Bronchial epithelial cell (primary cell): ENCODE measurements at regions not wholly inside any gene's neighbourhood (a gene's known extent, or its start where the extent isn't known, plus 50 kb on each side); places are given as distances from the start of the nearest gene placed in this dataset.
A peak's percentile ranks its signal among the peaks of the same experiment; 100 is the strongest.

Experiments used
- DNase-seq: peaks from one replicate; pipeline ENCODE4 v3.0.0-alpha.2; 2010; ENCODE audit warnings: low read depth
- FAIRE-seq: peaks from 2 replicates; lab custom pipeline; 2011; peaks lifted over from hg19 to GRCh38; lab: Jason Lieb, UNC
- H3K27me3 ChIP-seq: 2 replicates; pipeline ENCODE4 v1.5.1; 2011; ENCODE audit warnings: low read length; ENCODE audit not compliant: control insufficient read depth, insufficient read depth
- H3K36me3 ChIP-seq: 2 replicates; pipeline ENCODE4 v1.5.1; 2011; ENCODE audit warnings: low read length; ENCODE audit not compliant: control insufficient read depth, insufficient read depth
- H3K4me3 ChIP-seq: 2 replicates; pipeline ENCODE4 v1.5.1; 2011; ENCODE audit warnings: mild to moderate bottlenecking, low read depth, low read length, control low read depth
- TF ChIP-seq, protein P1 (sequence below): IDR thresholded peaks from 2 replicates; pipeline ENCODE4 v1.5.1; 2011; ENCODE audit warnings: mild to moderate bottlenecking, moderate library complexity, low read length, control low read depth, inconsistent platforms; ENCODE audit not compliant: insufficient read depth, severe bottlenecking

DNA sequence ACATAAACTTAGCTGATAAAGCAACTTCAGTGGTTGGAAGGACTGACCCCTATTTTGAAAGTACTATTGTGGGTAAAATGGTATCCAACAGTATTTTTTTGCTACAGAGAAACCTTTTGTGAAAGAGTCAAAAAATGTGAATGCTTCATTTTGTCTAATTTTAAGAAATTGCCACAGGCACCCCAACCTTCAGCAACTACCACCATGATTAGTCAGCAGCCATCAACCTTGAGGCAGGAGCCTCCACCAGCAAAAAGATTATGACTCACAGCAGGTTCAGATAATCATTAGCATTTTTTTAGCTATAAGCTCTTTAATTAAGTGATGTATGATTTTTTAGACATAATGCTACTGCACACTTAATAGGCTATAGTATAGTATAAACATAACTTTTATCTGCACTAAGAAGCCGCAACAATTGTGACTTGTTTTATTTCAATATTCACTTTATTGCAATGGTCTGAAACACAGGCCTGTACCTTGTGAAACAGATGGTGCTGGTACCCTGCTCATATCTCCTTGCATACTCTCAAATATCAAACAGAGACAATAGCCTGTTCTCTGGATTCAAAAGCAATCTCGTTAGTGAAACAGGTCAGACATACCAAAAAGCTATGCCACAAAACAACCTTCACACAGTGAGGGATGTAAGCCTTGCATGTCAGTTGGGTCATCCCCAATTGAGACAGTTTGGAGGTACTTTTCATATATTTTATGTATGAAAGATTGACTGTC lies 261.2 kb upstream of the FAM174A start:
- DNase-seq (peak; percentile 1), FAIRE-seq (no peak)
- TF ChIP-seq, protein P1, sequence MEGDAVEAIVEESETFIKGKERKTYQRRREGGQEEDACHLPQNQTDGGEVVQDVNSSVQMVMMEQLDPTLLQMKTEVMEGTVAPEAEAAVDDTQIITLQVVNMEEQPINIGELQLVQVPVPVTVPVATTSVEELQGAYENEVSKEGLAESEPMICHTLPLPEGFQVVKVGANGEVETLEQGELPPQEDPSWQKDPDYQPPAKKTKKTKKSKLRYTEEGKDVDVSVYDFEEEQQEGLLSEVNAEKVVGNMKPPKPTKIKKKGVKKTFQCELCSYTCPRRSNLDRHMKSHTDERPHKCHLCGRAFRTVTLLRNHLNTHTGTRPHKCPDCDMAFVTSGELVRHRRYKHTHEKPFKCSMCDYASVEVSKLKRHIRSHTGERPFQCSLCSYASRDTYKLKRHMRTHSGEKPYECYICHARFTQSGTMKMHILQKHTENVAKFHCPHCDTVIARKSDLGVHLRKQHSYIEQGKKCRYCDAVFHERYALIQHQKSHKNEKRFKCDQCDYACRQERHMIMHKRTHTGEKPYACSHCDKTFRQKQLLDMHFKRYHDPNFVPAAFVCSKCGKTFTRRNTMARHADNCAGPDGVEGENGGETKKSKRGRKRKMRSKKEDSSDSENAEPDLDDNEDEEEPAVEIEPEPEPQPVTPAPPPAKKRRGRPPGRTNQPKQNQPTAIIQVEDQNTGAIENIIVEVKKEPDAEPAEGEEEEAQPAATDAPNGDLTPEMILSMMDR = no peak
- H3K36me3 ChIP-seq = no peaks in the 10 kb centered on the region
- H3K4me3 ChIP-seq = no peak overlapping the region
- H3K27me3 ChIP-seq = no peaks in the 10 kb centered on the region

DNA sequence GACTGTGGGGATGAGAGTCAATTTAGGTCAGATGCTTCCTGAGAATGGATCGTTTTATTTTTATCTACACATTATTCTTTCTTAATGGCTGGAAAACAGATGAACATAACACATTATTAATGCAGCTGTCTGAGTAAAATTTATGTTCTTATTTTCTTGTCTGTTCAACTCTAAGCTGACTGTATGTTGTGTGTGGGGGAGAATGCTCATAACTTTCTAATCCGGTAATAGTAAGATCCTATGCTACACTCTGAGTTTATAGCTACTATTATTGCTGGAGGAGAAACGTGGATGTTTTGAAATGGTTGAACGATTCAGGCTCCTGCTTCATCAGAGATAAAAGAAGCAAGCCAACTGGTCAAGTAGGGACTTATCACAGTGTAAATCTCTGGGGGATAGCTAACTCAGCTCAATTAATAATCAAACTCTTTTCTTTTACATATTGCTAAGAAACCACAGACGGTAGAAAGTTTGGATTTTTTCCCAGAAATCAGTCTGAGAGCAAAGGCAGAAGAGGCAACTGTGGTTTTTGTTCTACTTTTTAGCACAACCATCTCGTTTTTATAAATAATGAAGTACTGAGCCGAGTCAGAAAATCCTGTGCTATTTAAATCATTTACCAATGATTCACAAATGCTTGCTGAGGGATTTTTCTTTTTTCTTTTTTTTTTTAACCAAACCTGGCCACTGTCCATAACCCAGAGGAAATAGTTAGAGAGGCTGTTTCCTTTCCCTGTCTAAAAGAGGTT lies 265.0 kb upstream of the FAM174A start:
- DNase-seq (peak; percentile 1), FAIRE-seq (no peak)
- no peaks in the 10 kb centered on the region for H3K36me3 ChIP-seq
- TF ChIP-seq, protein P1 = no peak
- no peak overlapping the region for H3K4me3 ChIP-seq
- H3K27me3 ChIP-seq = no peaks in the 10 kb centered on the region

DNA sequence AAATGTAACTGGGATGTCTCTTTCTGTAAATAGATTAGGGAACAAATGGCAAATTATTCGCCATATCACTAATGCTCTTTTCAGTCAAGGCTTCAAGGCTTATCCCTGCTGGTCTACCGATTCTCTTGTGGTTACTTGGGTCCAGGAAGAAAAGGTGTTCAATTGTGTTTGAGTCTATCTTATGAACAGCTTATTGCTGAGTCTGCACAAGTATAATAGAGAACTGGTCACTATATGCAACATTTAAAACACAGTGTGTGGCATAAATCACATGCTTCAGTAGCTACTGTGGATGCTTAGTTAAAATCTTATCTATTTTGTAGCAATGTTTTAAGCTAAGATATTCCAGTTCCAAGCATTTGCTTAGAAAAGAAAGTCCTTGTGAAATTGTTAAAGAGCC lies 274.2 kb upstream of the FAM174A start:
- no peak for FAIRE-seq
- H3K4me3 ChIP-seq = no peak overlapping the region
- no peaks in the 10 kb centered on the region for H3K36me3 ChIP-seq
- TF ChIP-seq, protein P1 = no peak
- DNase-seq = no peak
- H3K27me3 ChIP-seq = no peaks in the 10 kb centered on the region

DNA sequence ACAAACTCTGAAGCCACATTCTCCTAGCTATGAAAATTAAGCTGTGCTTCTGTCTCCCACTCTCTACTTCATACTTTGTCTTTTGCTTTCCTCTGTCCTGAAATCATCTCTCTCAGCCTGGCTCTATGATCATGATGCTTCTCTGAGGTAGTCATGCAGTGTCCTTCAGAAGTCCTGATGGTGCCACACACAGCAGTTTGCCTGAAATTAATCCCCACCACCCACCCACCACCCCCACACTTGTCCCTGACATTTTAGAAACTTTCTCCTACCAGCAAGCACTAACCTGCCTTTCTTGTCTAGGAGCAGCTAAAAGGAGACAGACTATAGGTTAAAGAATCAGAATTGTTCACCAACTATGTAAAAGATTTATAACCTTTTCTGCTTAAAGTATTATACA lies 282.2 kb upstream of the FAM174A start:
- FAIRE-seq = no peak
- Histone ChIP-seq H3K4me3 (no peak overlapping the region), H3K36me3 (no peaks in the 10 kb centered on the region), H3K27me3 (no peaks in the 10 kb centered on the region)
- TF ChIP-seq, protein P1 = no peak
- DNase-seq = no peak

DNA sequence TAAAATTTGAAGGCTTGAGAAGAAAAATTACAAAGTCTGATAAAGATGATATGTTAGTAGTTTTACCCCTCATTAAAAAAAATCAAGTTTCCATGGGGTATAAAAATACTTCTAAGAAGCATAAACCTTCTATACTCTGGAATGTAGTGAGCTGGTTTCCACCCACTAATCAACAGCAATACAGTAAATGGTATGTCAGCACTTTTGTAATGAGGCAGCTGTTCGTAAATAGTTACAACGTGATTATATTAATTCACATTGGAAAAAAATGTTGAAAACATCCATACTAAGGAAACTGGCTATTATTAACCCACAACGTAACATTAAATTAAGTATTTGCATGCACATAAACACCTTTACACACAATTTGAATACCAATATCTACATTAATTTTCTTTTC lies 283.1 kb upstream of the FAM174A start:
- DNase-seq (no peak), FAIRE-seq (no peak)
- Histone ChIP-seq H3K36me3 (no peaks in the 10 kb centered on the region), H3K27me3 (no peaks in the 10 kb centered on the region), H3K4me3 (no peak overlapping the region)
- TF ChIP-seq, protein P1 = no peak

DNA sequence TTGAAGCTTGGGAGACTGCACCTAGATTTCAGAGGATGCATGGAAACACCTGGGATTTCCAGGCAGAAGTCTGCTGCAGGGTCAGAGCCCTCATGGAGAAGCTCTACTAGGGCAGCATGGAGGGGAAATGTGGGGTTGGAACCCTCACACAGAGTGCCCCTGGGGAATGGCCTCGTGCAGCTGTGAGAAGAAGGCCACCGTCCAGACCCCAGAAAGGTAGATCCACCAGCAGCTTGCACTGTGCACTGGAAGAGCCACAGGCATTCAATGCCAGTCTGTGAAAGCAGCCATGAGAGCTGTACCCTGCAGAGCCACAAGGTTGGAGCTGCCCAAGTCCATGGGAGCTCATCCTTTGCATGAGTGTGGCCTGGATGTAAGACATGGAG lies 285.3 kb upstream of the FAM174A start:
- H3K36me3 ChIP-seq = no peaks in the 10 kb centered on the region
- no peak for FAIRE-seq

More for the DNA sequence above, 285.3 kb upstream of the FAM174A start:
- no peak overlapping the region for H3K4me3 ChIP-seq
- TF ChIP-seq, protein P1 = no peak
- H3K27me3 ChIP-seq = no peaks in the 10 kb centered on the region
- DNase-seq = no peak
